Activated naive CD8-positive, alpha-beta T cell treated with anti-CD3 and anti-CD28 coated beads, Interleukin-2, amount 50 U/mL, for 16 hours (primary cell): ENCODE measurements at regions not wholly inside any gene's neighbourhood (a gene's known extent, or its start where the extent isn't known, plus 50 kb on each side); places are given as distances from the start of the nearest gene placed in this dataset.

Experiments used
- DNase-seq: peaks from one replicate; pipeline ENCODE4 v3.0.0-alpha.2; 2020; ENCODE audit warnings: low read depth, low spot score

DNA sequence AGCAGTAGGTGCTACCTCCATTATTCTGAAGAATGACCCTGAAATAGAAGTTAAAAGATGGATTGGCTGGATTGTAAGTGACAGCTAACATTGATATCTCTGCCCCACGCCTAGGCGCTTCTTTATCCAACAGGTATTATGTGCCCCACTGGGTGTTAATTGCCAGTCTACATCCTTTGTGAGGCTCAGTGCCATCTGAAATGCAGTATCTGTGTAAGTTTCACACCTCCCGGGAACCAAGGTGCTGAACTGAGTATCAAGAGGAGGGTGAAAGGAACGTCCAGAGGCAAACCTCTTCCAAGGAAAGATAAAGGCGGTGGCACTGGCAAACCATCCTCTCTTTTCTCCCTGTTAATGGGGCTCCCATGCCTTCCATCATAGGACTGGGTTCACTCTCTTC lies 181.1 kb upstream of the UBL3 start:
- DNase-seq = no peak

DNA sequence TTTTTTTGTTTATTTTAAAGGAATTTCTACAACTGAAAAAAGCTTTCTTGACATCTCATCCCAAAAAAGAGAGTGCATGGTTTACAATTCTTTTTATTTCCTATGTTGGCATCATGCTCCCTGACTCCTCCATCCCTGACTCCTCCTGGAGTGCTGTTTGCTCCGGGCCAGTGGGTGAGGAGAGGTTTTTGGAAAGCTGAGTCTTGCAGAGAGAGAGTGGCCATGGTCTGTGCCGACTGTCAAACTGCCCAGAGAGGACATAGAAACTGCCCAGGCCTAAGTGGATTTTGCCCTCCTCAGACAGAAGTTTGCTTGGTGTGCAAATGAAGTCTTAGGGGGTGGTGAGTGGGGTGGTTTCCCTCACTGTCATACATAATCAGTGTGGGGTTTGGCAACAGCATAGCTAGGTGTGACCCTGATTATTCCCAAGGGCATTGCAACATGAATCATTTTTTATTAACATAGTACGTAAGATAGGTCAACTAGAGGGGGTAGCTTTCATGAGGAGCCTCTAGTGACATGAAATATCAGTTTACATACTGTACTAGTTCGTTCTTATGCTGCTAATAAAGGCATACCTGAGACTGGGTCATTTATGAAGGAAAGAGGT lies 179.8 kb upstream of the UBL3 start:
- no peak for DNase-seq

DNA sequence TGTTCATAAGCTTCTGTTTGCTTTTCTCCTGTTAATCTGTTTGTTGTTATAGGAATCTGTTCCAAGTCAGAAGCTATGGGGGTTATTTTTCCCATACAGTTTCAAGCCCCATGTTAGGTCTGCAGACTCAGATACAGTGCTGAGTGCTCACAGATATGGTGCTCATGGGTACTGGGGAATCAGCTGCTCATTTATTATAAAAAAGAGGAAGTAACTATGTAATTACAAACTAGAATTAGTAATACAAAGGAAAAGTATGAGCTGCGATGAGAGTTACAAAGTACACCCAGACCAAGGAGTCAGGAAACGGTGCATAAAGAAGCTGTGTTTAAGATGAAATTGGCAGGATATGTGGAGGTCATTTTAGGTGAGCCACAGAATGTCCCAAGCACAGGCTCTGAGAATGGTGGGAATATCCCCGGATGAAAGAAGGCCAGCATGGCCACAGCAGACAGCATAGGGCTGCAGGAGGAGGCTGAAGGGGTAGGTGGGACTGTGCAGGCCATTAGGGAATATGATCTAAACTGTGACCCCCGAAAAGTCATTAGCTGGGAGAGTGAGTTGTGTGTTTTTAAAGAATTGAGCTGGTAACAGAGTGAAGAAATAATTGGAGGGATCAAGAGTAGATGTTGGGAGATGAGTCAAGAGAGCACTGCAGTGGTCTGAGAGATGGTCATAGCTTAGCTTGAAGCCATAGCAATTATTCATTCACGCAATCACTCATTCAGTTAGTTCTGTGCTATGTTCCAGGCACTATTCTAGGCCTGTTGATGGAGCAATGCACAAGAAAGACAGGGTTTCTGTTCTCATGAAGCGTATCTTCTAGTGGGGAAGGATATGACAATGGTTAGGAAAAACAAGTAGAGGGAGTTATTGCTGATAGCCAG lies 177.4 kb upstream of the UBL3 start:
- DNase-seq = no peak

DNA sequence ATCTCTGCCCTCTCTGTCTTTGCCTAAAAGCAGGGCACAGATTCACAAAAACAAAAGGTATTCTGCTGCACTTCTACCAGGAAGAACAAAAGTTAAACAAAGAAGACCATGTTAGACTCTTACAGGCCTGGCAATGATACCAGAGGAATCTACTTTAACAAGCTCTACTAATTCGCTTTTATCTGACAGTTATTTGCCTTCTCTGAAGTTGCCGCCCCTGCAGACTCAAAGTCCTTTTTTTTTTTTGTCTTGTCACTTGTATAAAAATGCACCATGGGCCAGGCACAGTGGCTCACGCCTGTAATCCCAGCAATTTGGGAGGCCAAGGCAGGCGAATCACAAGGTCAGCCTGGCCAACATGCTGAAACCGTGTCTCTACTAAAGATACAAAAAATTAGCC lies 176.5 kb upstream of the UBL3 start:
- DNase-seq = no peak

DNA sequence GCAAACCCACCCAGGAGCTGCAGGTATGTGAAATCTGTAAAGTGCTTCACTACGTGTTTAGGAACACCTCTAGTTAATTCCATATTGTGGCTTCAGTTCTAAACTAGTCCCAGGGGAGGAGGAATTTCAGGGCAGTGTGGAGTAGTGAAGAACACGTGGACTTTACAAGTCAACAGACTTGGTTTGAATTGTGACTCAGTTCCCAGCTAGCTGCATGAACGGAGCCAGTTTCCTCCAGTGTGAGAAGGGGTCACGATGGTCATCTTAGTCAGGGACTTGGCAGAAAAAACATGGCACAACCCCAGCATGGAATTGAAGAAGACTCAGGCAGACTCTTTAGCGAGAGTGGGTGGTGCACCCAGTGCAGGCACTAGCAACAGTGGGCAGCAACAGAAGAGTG lies 175.7 kb upstream of the UBL3 start:
- DNase-seq = no peak

DNA sequence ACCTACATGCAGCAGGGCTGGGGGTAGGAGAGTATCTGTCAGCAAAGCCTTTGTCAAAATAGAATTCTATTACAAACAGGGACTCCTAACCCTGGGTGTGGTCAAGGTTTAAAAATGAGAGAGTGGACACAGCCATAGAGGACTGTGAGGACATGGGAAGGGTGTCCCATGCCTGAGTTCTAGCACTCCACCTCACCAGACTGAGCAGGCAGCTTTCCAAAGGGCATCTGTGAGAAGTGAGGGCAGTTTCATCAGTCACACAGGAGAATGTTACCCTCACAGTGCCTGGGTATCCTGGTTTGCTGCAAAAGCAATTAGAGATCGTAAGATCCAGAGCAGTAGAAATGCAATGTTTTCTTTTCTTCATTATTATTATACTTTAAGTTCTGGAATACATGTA lies 174.9 kb upstream of the UBL3 start:
- no peak for DNase-seq

DNA sequence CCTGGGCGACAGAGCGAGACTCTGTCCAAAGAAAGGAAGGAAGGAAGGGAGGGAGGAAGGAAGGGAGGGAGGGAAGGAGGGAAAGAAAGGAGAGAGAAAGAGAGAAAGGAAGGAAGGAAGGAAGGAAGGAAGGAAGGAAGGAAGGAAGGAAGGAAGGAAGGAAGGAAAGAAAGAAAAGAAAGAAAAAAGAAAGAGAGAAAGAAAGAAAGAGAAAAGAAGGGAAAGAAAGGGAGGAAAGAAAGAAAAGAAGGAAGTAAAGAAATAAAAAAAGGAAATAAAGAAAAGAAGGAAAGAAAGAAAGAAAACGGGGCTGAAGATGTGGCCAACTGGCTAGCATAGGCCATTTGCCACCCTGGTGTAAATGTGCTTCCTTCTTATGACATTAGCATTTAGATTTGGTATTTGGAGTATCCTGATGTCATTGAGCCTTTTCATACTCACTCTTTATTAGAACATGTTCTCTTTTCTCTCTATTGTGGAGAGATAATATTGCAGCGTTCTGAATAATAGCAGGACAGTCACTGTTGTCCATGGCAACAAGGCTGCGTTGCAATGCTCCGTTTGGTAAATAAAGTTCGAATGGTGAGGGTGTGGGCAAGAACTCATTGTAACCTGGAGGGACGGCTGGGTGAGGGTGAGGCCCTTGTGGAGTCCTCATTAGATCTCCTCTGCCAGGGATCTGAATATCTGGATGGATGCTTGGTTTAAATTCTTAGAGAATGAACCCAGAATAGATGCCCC lies 173.9 kb upstream of the UBL3 start:
- no peak for DNase-seq

DNA sequence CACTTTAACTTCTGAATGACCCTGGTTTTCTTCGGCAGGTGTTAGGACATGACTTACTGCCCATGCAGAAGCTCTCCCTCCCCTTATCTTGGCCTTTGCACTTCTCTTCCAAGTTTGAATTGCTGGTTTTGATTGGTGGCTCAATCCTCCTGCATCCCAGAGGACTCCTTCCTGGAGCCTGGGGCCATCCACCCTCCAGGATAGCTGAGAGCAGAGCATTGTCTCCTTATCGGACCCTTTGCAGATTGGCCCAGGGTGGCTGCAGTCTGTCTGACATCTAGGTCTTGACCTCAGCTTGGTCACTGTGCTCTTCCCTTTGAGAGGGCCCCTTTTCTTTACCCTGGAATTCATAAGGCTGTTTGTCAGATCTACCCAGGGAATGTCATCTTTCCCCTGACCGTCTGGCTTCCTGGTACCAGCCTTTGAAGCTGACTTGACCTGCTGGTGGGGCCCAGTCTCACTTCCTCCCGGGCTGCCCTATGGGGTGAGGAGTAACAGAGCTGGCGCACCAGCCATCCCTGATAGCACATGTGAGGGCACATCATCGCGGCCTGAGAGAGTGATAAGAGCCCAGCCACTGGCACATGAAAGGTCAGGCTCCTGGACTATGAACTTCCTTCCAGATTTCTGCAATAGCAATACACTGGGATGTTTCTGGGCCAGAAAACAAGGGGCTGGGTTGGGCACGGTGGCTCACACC lies 172.9 kb upstream of the UBL3 start:
- no peak for DNase-seq

DNA sequence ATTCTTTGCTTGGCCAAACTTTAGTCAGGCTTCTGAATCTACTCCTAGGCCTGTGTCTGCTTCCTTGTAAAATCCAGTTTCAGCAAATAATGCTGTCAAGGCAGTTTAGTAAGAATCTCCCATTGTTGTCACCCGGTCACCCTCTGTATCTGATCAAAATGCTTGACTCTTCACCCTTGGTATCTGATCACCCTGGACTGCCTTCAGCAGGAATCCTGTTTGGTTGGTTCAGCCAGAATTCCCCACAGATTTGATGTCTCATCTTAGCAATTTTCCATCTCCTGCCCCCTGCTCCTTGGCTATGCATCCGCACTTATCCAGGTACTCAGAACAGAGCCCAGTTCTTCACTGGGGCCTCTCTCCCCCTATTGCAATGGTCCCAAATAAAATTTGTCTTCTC lies 172.4 kb upstream of the UBL3 start:
- no peak for DNase-seq

DNA sequence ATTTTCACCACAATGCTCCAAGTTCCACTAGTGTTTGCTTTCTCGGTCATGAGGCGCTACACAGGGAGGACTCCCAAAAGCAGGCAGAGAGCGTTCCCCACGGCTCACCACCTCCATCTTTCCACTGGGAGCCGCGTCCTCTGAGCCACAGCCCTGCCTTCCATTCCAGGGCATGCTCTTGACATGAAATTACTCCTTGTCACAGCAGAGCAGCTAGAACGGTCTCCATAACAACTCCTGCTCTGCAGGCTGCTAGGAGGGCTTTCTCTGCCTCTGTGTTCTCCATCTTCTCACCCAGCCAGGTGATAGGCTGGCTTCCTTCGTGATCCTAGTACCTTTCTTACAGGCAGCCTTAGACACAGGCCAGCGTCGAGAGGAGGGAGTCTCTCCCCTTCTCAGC lies 171.8 kb upstream of the UBL3 start:
- DNase-seq = no peak

DNA sequence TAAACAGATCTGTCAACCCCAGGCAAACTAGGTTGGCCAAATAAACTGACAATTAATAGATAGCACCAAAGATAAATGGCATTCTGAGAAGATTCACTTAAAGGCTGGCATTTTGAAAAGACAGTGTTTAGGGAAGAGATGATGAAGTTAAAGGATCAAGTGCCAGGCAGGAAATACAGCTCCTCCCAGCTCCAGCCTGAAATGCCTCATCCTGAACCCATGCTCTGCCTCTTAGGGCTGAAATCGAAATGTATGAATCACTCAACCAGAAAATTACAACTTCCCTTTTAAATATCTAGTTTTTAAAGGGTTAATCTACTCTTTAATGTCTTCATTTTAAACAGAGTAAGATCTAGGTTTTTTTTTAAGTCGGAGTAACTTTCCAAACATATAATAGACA lies 171.2 kb upstream of the UBL3 start:
- DNase-seq = no peak

DNA sequence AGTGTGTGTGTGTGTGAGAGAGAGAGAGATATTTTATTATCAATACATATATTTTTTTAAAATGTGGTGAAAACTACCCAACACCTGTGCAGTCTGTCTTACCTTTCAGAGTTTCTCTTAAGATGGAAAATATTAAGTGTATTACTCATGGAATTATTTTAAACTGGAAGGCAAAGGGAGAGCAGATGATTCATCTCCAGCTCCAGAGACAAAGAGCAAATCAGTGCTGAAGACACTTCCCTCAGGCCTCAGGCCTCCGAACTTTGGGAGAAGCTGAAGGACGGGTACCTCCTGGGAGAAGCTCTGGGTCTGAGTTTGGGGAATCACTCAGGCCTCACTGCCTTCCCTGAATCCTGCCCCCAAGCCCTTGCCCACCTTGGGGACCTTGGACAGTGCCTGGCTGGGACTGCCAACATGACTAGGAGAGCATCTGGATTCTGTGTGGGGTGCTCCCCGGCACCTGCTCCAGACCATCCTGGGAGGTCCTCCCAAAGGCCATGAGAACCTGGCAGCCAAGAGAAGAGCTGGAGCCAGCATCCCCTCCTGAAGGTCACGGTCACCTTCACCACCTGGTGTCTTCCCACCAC lies 170.4 kb upstream of the UBL3 start:
- no peak for DNase-seq

DNA sequence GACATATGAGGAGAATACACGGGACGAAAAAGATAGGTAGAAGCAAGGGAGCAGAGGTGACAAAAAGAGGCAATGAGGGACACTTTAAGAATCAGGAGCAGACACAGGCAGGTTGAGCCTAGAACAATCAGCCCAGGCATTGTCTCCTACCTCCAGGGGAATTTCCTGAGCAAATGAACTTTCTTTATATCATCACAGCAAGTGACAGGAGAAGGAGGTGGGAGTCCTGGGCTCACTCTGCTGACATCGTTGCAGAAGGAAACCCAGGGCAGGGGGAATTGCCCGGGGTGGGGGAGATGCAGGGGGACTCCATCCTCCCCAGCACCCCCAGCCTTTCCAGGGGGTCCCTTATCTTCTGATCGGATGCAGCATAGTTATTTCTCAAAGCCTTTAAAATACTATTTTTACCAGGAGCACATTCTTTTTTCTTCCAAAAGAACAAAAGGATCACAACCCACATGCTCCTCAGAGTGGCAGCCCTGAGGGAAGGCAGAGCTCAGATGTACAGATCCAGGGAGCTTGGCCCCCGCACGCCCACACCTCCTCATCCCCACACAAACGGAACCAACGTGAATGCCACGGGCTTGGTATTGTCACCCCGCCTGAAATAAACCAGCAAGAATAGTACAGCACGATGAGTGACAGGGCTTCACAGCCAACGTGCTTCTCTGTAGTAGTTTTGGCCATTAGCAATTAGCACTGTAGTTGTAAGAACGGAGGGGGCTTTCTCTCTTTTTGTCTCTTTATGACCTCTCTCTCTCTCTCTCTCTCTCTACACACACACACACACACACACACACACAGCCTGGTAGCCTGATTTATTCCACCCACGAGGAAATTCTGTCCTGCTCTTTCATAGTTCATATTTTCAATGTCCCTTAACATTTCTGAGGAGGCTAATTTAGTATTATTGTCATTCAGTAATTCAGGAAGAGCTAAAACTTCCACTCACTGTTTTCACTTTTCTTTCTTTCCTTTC lies 169.5 kb upstream of the UBL3 start:
- no peak for DNase-seq

DNA sequence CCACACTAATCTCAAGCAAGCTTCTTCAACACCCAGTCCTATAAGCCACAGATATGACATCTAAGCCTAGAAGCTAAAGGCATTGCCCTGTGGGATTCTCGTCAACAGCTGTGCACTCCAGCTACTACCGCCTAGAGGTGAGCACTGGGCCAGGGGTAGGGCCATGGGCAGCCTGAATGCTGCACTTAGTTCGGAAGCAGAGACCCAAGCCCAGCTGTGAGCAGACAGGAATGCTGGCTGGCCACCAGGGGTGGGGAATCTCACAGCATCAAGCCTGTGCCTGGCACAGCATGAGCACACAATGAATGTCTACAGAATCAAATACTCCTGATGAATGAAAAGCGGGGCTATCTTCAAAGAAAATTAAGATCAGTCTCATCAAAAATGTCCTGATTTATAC lies 167.5 kb upstream of the UBL3 start:
- no peak for DNase-seq

DNA sequence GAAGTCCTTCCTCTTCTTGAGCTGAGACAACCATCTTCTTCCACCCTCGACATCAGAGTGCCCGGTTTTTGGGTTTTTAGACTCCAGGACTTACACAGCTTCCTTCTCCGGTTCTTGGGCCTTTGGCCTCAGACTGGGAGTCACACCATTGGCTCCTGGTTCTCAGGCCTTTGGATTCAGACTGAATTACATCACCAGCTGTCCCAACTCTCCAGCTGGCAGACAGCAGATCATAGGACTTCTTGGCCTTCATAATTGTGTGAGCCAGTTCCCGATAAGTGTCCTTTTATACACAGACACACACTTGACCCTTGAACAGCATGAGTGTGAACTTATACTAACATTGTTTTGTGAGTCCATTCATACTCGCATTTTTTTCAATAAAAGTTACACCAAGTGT lies 166.0 kb upstream of the UBL3 start:
- no peak for DNase-seq

DNA sequence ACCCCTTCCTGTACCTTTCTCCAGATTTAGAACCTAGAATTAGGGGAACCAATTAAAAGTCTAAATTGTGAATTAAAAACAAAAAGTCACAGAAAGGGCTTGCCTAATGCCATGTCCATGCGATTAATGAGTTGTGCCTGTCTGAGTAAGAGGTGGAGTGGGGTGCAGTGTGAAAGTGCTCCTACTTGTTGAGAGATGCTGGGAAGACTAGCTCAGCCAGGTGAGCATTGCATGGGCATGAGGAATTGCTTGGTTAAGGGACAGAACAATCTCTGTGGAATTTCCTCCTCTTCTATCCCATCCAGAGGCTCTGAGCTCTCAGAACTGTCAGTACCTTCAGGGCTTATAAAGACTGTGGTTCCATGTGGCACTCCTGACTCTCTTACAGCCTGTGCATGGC lies 159.0 kb upstream of the UBL3 start:
- DNase-seq = no peak

DNA sequence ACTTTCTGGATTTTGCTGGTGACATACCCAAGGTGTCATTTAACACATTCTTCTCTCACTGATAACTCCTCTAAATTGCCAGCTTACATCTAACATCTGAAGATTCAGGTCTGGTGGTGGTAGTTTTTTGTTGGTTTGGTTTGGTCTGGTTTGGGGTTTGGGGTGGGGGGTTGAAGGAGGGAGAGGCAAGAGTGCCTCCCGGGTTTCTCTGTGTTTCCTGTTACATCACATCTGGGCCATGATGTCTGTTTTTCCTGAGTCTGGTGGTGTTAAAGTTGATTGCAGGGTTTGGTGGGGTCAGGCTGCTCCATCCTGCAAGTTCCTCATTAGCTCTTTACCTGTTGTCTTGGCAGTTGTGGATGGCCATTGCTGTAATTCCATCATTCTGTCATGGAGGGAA lies 155.8 kb upstream of the UBL3 start:
- no peak for DNase-seq

DNA sequence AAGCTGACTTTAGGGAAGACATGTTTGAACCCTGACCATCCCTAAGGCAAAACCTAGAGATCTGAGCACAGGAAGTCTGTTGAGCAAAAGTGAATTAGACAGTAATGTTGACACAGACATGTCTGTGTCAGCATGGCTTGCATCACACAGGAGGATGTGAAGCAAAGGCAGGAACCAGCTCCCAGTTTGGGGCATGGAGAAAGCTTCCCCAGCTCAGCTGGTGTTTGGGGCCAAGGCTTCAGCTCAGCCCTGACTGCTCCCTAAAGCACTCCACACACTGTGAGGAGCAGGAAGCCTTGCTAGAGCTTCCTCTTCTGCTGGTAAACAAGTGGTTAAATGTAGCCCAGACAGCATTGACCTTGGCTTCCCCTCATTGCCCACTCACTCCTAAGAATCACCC lies 153.8 kb upstream of the UBL3 start:
- DNase-seq = no peak

DNA sequence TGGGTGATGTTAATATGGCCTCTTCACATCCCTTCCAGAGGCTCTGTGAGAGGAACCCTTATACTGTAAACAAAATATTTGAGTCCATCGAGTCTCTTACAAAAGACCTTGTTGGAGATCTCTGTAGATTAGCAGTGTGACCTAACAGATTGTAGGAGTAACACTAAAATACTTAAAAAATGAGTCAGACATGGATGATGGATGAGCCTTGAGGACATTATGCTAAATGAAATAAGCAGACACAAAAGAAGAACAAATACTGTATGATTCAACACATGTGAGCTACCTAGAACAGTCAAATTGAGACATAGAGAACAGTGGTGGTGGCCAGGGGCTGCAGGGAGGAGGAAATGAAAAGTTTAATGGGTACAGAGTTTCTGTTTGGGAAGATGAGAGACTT lies 152.2 kb upstream of the UBL3 start:
- no peak for DNase-seq

DNA sequence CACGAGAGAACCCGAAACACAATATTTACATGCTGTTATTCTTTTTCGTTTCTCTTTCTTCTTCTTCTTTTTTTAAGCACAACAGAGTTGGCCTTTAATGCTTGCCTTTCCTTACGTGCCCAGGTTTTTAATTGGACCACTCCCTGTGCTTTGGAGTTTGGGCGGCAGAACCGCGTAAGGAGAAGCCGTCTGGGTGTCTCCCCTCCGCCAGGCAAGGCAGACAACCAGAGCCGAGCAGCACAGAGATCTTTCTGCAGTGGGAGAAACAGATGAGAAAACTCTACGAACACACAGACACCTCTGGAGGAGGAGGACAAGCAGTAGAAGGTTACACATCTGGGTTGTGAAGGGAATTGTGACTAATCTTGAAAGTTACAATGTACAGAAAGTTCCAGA lies 150.0 kb upstream of the UBL3 start:
- no peak for DNase-seq
